ENCODE measurements at regions not wholly inside any gene's neighbourhood (a gene's known extent, or its start where the extent isn't known, plus 50 kb on each side); places are given as distances from the start of the nearest gene placed in this dataset.
"Not testable (repeated sequence)": the region's sequence is repeated elsewhere in the genome, so short reads cannot be mapped to it uniquely, and the experiment has no call there.

- H3K4me3 ChIP-seq (ENCODE audit: low read depth, low read length), result no peak overlapping the region
- no peak for TF ChIP-seq CTCF (IDR thresholded peaks at IDR 0.05; ENCODE audit: insufficient read depth, low read length)
- DNase-seq (ENCODE audit: low read depth), result no peak
Observed at GRCh38 chr14:106681568-106681967, 1155.2 kb downstream of the TMEM121 start.

- DNase-seq (ENCODE audit: low read depth), result no peak
- H3K4me3 ChIP-seq (ENCODE audit: low read depth, low read length), result no peak overlapping the region
- no peak for TF ChIP-seq CTCF (IDR thresholded peaks at IDR 0.05; ENCODE audit: insufficient read depth, low read length)
Observed at GRCh38 chr14:106683631-106684030, 1157.2 kb downstream of the TMEM121 start.

- DNase-seq (ENCODE audit: low read depth), result no peak
- no peak overlapping the region for H3K4me3 ChIP-seq (ENCODE audit: low read depth, low read length)
- TF ChIP-seq CTCF (IDR thresholded peaks at IDR 0.05; ENCODE audit: insufficient read depth, low read length), result no peak
Observed at GRCh38 chr14:106686533-106686932, 1160.2 kb downstream of the TMEM121 start.

GRCh38 chr14:106690333-106690891 is 1164.0 kb downstream of the TMEM121 start:
- no peak overlapping the region for H3K4me3 ChIP-seq (ENCODE audit: low read depth, low read length)

GRCh38 chr14:106691601-106692291 is 1165.4 kb downstream of the TMEM121 start:
- DNase-seq (ENCODE audit: low read depth), result no peak

More at GRCh38 chr14:106690333-106690891, 1164.0 kb downstream of the TMEM121 start:
- DNase-seq (ENCODE audit: low read depth), result no peak
- no peak for TF ChIP-seq CTCF (IDR thresholded peaks at IDR 0.05; ENCODE audit: insufficient read depth, low read length)

GRCh38 chr14:106694638-106695393 is 1168.4 kb downstream of the TMEM121 start:
- no peak for DNase-seq (ENCODE audit: low read depth)
- TF ChIP-seq CTCF (IDR thresholded peaks at IDR 0.05; ENCODE audit: insufficient read depth, low read length), result no peak

More at GRCh38 chr14:106691601-106692291, 1165.4 kb downstream of the TMEM121 start:
- no peak overlapping the region for H3K4me3 ChIP-seq (ENCODE audit: low read depth, low read length)
- TF ChIP-seq CTCF (IDR thresholded peaks at IDR 0.05; ENCODE audit: insufficient read depth, low read length), result peak; percentile 7

GRCh38 chr14:106698620-106699267 is 1172.4 kb downstream of the TMEM121 start:
- DNase-seq (ENCODE audit: low read depth); H3K4me3 ChIP-seq (ENCODE audit: low read depth, low read length): not testable (repeated sequence)

More at GRCh38 chr14:106694638-106695393, 1168.4 kb downstream of the TMEM121 start:
- no peak overlapping the region for H3K4me3 ChIP-seq (ENCODE audit: low read depth, low read length)

GRCh38 chr14:106703651-106704050 is 1177.3 kb downstream of the TMEM121 start:
- not testable (repeated sequence) for H3K4me3 ChIP-seq (ENCODE audit: low read depth, low read length); DNase-seq (ENCODE audit: low read depth)

GRCh38 chr14:106706488-106706887 is 1180.1 kb downstream of the TMEM121 start:
- H3K4me3 ChIP-seq (ENCODE audit: low read depth, low read length); DNase-seq (ENCODE audit: low read depth): not testable (repeated sequence)

- DNase-seq (ENCODE audit: low read depth); H3K4me3 ChIP-seq (ENCODE audit: low read depth, low read length): not testable (repeated sequence)
Observed at GRCh38 chr14:106710187-106710586, 1183.8 kb downstream of the TMEM121 start.
